Spleen (tissue), 11 donors: ENCODE measurements at regions not wholly inside any gene's neighbourhood (a gene's known extent, or its start where the extent isn't known, plus 50 kb on each side); places are given as distances from the start of the nearest gene placed in this dataset.

Experiments
- DNase-seq: peaks from one replicate; pipeline ENCODE4 v3.0.0-alpha.2; 2020
- H3K27ac ChIP-seq, 8 donors: fragments of 200-600 bp; sonication (generic) in 7 of 8; 1 replicate in 4 of 8; 2 replicates in 4 of 8; pipeline versions ENCODE4 v1.5.0 to v1.8.0; 2016 to 2021; ENCODE audit warnings: inconsistent platforms in 4 of 8, mild to moderate bottlenecking in 4 of 8, moderate library complexity in 1 of 8
- H3K27me3 ChIP-seq, 7 donors: fragments of 200-600 bp; sonication (generic) in 6 of 7; replicated peaks in 1 of 7; 1 replicate in 4 of 7; 2 replicates in 3 of 7; pipeline versions ENCODE4 v1.5.0 to v1.8.0; 2016 to 2021; ENCODE audit warnings: inconsistent platforms in 3 of 7, mild to moderate bottlenecking in 1 of 7
- H3K36me3 ChIP-seq, 6 donors: fragments of 200-600 bp; sonication (generic) in 5 of 6; 1 replicate in 4 of 6; 2 replicates in 2 of 6; pipeline versions ENCODE4 v1.5.0 to v1.8.0; 2016 to 2021; ENCODE audit warnings: inconsistent platforms in 2 of 6
- H3K4me1 ChIP-seq, 6 donors: fragments of 200-600 bp; sonication (generic) in 5 of 6; 1 replicate in 3 of 6; 2 replicates in 3 of 6; pipeline versions ENCODE4 v1.5.0 to v1.8.0; 2016 to 2021; ENCODE audit warnings: inconsistent platforms in 3 of 6
- H3K4me3 ChIP-seq, 8 donors: fragments of 200-600 bp; sonication (generic) in 7 of 8; 1 replicate in 4 of 8; 2 replicates in 4 of 8; pipeline versions ENCODE4 v1.5.0 to v1.8.0; 2016 to 2021; ENCODE audit warnings: inconsistent platforms in 4 of 8, mild to moderate bottlenecking in 4 of 8, moderate library complexity in 2 of 8
- H3K9me3 ChIP-seq, 8 donors: fragments of 200-600 bp; sonication (generic) in 7 of 8; 1 replicate in 4 of 8; 2 replicates in 4 of 8; pipeline versions ENCODE4 v1.5.0 to v1.8.0; 2016 to 2021; ENCODE audit warnings: inconsistent platforms in 4 of 8
- CTCF ChIP-seq, 11 experiments: fragments of 200-600 bp in 7 of 11; fragments of 450-650 bp in 4 of 11; sonication (generic) in 4 of 11; IDR thresholded peaks in 8 of 11; conservative IDR thresholded peaks in 3 of 11; 1 replicate in 7 of 11; 2 replicates in 4 of 11; pipeline versions ENCODE4 v1.4.0 to v1.8.0; 2016 to 2021; ENCODE audit warnings: antibody characterized with exemption in 11 of 11, inconsistent platforms in 4 of 11, mild to moderate bottlenecking in 1 of 11
- POLR2A ChIP-seq, 3 donors: fragments of 450-650 bp; IDR thresholded peaks; one replicate each; pipeline ENCODE4 v1.5.1; 2017; ENCODE audit warnings: antibody characterized with exemption in 3 of 3, mild to moderate bottlenecking in 1 of 3
- POLR2AphosphoS5 ChIP-seq, 3 donors: sonication (generic); formaldehyde crosslinking; IDR thresholded peaks; one replicate each; pipeline ENCODE4 v1.5.1; 2017; ENCODE audit warnings: antibody characterized with exemption in 3 of 3
- WGBS, 5 donors: extraction: QIAGEN DNeasy Blood & Tissue Kit in 3 of 5; methylation state at CpG; one replicate each; pipeline versions ENCODE4 v1.1.5 to v1.1.7; 2013 to 2018; 5-methylcytosine and 5-hydroxymethylcytosine counted together
- intact Hi-C: fragments of 100-400 bp; cut with DNase I; formaldehyde crosslinking; loops from one replicate; pipeline ENCODE4 v1.15.0; 2023; ENCODE audit warnings: low total_unique reads
- donor health status: healthy with polysubstance abuse.
- donor health status: DM: no; HTN: no; CAD: no; lungs with moderate emphysema.
- donor health status: DM: no; HTN: no; CAD: no.
- donor health status: Bipolar disorder and iron deficiency.
- donor health status: healthy.
- donor health status: DM: no; HTN: no; CAD: no.
- donor health status: DM: yes; HTN: yes; CAD: no.

- H3K4me3 ChIP-seq, result no peak overlapping the region
- H3K36me3 ChIP-seq, result no peaks in the 10 kb centered on the region
- 65 to 82% (median 73%) methylated on average over 3 of the region's 3 CpGs for WGBS, 5 donors
- intact Hi-C loops, result no loop called here
- no peak for DNase-seq
- H3K9me3 ChIP-seq, result no peaks in the 10 kb centered on the region
- no peaks in the 10 kb centered on the region for H3K27me3 ChIP-seq
- no peaks in the 10 kb centered on the region for H3K4me1 ChIP-seq
- TF ChIP-seq CTCF (IDR thresholded peaks at IDR 0.05 in 8 of 11, conservative IDR thresholded peaks at IDR 0.05 in 3 of 11) (no peak), POLR2AphosphoS5 (IDR thresholded peaks at IDR 0.05) (no peak), POLR2A (IDR thresholded peaks at IDR 0.05) (no peak)
- H3K27ac ChIP-seq, result no peak overlapping the region
Observed at GRCh38 chr4:95728145-95728544, 111.7 kb upstream of the PDHA2 start.

GRCh38 chr4:95715830-95716229 lies 124.1 kb upstream of the PDHA2 start:
- Histone ChIP-seq H3K27me3 (no peaks in the 10 kb centered on the region), H3K27ac (no peak overlapping the region), H3K36me3 (no peaks in the 10 kb centered on the region), H3K9me3 (peaks cover 0 to 3% (median 0%) of the 10 kb centered on the region in 8 donors), H3K4me1 (no peaks in the 10 kb centered on the region), H3K4me3 (no peak overlapping the region)
- no peak for DNase-seq
- TF ChIP-seq POLR2AphosphoS5 (IDR thresholded peaks at IDR 0.05) (no peak), CTCF (IDR thresholded peaks at IDR 0.05 in 8 of 11, conservative IDR thresholded peaks at IDR 0.05 in 3 of 11) (no peak), POLR2A (IDR thresholded peaks at IDR 0.05) (no peak)
- WGBS, 5 donors, result 84 to 96% (median 92%) methylated on average over 2 of the region's 2 CpGs
- intact Hi-C loops, result no loop called here

GRCh38 chr4:95714571-95714970 lies 125.3 kb upstream of the PDHA2 start:
- no peaks in the 10 kb centered on the region for H3K36me3 ChIP-seq
- peaks cover 0 to 3% (median 0%) of the 10 kb centered on the region in 8 donors for H3K9me3 ChIP-seq
- 90 to 98% (median 96%) methylated on average over 1 of the region's 1 CpG for WGBS, 5 donors
- H3K27me3 ChIP-seq, result no peaks in the 10 kb centered on the region
- TF ChIP-seq CTCF (IDR thresholded peaks at IDR 0.05 in 8 of 11, conservative IDR thresholded peaks at IDR 0.05 in 3 of 11) (no peak), POLR2A (IDR thresholded peaks at IDR 0.05) (no peak), POLR2AphosphoS5 (IDR thresholded peaks at IDR 0.05) (no peak)
- no peak overlapping the region for H3K27ac ChIP-seq
- no peak for DNase-seq
- intact Hi-C loops, result no loop called here
- no peaks in the 10 kb centered on the region for H3K4me1 ChIP-seq
- H3K4me3 ChIP-seq, result no peak overlapping the region

GRCh38 chr4:95705323-95705722 lies 134.6 kb upstream of the PDHA2 start:
- Histone ChIP-seq H3K36me3 (no peaks in the 10 kb centered on the region), H3K27ac (no peak overlapping the region), H3K4me1 (no peaks in the 10 kb centered on the region), H3K27me3 (no peaks in the 10 kb centered on the region), H3K9me3 (peaks cover 0 to 14% (median 6%) of the 10 kb centered on the region in 8 donors), H3K4me3 (no peak overlapping the region)
- no peak for DNase-seq
- intact Hi-C loops, result no loop called here
- TF ChIP-seq CTCF (IDR thresholded peaks at IDR 0.05 in 8 of 11, conservative IDR thresholded peaks at IDR 0.05 in 3 of 11) (no peak), POLR2AphosphoS5 (IDR thresholded peaks at IDR 0.05) (no peak), POLR2A (IDR thresholded peaks at IDR 0.05) (no peak)
